D721Med (cell line): ENCODE measurements at regions not wholly inside any gene's neighbourhood (a gene's known extent, or its start where the extent isn't known, plus 50 kb on each side); places are given as distances from the start of the nearest gene placed in this dataset.

Experiments used
- DNase-seq: peaks from one replicate; pipeline ENCODE4 v3.0.0; 2011; ENCODE audit warnings: low spot score; ENCODE audit not compliant: insufficient read length
- FAIRE-seq: peaks from 2 replicates; lab custom pipeline; 2011; peaks lifted over from hg19 to GRCh38; lab: Jason Lieb, UNC
- TF ChIP-seq, protein P1 (sequence below): IDR thresholded peaks from 2 replicates; pipeline ENCODE4 v1.5.1; 2012; ENCODE audit warnings: mild to moderate bottlenecking, control low read depth; ENCODE audit not compliant: insufficient read depth; ENCODE audit errors: missing control alignments

DNA sequence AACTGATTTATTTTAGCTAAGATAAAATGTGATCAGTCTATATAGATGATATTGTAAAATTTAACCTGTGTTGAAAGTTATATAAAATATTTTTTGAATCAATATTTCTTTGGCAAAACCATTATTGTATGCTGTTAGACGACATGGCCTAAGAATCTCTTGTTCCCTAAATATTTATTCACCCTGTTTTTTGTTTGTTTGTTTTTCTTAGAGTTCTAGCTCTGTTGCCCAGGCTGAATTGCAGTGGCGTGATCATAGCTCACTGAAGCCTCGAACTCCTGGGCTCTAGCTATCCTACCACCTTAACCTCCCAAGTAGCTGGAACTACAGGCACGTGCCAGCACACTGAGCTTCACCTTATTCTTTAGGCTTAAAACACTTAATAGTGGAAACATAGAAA, 410.7 kb downstream of the ARL4A start:
- TF ChIP-seq, protein P1, sequence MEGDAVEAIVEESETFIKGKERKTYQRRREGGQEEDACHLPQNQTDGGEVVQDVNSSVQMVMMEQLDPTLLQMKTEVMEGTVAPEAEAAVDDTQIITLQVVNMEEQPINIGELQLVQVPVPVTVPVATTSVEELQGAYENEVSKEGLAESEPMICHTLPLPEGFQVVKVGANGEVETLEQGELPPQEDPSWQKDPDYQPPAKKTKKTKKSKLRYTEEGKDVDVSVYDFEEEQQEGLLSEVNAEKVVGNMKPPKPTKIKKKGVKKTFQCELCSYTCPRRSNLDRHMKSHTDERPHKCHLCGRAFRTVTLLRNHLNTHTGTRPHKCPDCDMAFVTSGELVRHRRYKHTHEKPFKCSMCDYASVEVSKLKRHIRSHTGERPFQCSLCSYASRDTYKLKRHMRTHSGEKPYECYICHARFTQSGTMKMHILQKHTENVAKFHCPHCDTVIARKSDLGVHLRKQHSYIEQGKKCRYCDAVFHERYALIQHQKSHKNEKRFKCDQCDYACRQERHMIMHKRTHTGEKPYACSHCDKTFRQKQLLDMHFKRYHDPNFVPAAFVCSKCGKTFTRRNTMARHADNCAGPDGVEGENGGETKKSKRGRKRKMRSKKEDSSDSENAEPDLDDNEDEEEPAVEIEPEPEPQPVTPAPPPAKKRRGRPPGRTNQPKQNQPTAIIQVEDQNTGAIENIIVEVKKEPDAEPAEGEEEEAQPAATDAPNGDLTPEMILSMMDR, result no peak

DNA sequence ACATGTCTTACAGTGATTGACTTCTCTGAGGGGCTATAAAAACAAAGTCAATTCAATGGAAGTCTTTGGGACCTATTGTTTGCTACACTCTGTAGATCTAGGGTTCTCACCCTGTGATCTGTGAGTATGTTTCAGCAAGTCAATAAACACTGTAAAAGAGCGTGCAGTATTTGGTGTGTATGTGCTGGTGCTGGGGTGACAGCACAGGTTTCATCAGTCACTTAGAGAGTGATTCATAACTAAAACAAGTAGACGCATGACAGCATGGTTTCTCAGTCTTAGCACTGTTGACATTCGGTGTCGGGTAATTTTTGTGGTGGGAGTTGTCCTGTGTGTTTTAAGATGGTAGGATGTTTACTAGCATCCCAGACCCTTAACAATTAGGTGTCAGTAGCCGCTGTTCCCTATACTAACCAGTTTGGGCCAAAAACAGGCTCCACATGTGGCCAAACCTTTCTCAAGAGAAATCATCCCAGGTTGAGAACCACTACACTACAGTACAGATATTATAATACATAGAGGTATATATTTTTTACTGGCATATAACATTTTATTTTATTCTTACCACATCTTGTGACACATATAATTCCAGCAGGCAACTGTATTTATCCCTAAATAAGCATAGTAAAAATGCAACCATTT, 411.8 kb downstream of the ARL4A start:
- FAIRE-seq (no peak), DNase-seq (no peak)
- TF ChIP-seq, protein P1, result no peak

More for the DNA sequence above, 410.7 kb downstream of the ARL4A start:
- FAIRE-seq, result no peak
- DNase-seq, result no peak

GRCh38 chr7:13104128-13104527, 416.7 kb downstream of the ARL4A start:
- TF ChIP-seq, protein P1, result no peak
- FAIRE-seq (no peak), DNase-seq (no peak)

- DNase-seq, result no peak
- FAIRE-seq, result no peak
- TF ChIP-seq, protein P1, result no peak
Measured at GRCh38 chr7:13105209-13105608, 417.8 kb downstream of the ARL4A start.

DNA sequence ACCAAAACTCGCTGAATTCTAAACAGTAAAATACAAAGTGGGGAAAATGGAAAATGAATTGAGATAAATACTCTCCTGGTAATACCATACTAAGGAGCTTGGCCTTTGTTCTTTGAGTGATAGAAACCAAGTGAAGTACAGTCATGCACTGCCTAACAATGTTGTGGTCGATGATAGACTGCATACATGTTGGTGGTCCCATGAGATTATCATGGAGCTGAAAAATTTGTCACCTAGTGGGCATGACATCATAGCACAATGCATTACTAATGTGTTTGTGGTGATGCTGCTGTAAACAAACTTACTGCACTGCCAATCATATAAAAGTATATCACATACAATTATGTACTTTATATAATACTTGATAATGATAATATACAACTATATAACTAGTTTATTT, 419.1 kb downstream of the ARL4A start:
- DNase-seq, result no peak
- no peak for FAIRE-seq
- TF ChIP-seq, protein P1, result no peak

- FAIRE-seq (no peak), DNase-seq (no peak)
- TF ChIP-seq, protein P1, result no peak
Measured at GRCh38 chr7:13107291-13107690, 419.9 kb downstream of the ARL4A start.

DNA sequence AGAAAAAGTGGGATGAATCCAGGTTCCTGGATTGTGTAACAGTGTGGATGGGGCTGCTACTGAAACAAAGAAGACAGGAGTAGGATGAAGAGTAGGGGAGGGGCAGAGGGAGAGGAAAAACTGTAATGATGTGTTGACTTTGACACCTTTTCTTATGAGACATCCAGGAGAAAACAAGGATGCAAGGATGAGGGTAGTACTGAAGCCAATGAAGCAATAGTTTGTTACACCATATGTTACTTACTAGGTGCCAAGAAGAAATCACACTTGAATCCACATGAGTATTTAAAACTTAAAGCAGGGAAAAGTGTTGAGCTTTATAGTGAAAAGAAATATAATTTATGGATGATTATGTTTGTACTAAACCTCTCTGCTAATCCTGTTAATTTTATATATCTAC, 420.6 kb downstream of the ARL4A start:
- TF ChIP-seq, protein P1, result no peak
- FAIRE-seq, result no peak
- DNase-seq, result no peak
